Kidney (tissue), 13 donors: ENCODE measurements at regions not wholly inside any gene's neighbourhood (a gene's known extent, or its start where the extent isn't known, plus 50 kb on each side); places are given as distances from the start of the nearest gene placed in this dataset.
"Not testable (repeated sequence)": the region's sequence is repeated elsewhere in the genome, so short reads cannot be mapped to it uniquely, and the experiment has no call there.

ENCODE experiments used
- DNase-seq, 5 donors: peaks; one replicate each; pipeline ENCODE4 v3.0.0-alpha.2; 2013 to 2020
- FAIRE-seq: peaks from 2 replicates; lab custom pipeline; 2012; peaks lifted over from hg19 to GRCh38; lab: Jason Lieb, UNC
- H3K27ac ChIP-seq, 2 donors: one replicate each; pipeline ENCODE4 v1.7.0; 2013; ENCODE audit warnings: low read depth in 2 of 2, low read length in 2 of 2, inconsistent platforms in 1 of 2
- H3K27me3 ChIP-seq: one replicate; pipeline ENCODE4 v1.7.1; 2013; ENCODE audit warnings: low read length, inconsistent platforms; ENCODE audit not compliant: control insufficient read depth, insufficient read depth
- H3K36me3 ChIP-seq, 3 donors: one replicate each; pipeline versions ENCODE4 v1.7.0 to v1.7.1; 2013; ENCODE audit warnings: low read length in 3 of 3, control low read depth in 1 of 3, inconsistent platforms in 1 of 3; ENCODE audit not compliant: insufficient read depth in 3 of 3, control insufficient read depth in 2 of 3
- H3K4me1 ChIP-seq, 3 donors: one replicate each; pipeline versions ENCODE4 v1.7.0 to v1.7.1; 2013; ENCODE audit warnings: low read length in 3 of 3, inconsistent platforms in 1 of 3, low read depth in 1 of 3; ENCODE audit not compliant: control insufficient read depth in 2 of 3, insufficient read depth in 2 of 3
- H3K4me3 ChIP-seq, 3 donors: one replicate each; pipeline versions ENCODE4 v1.7.0 to v1.8.1; 2013; ENCODE audit warnings: low read length in 3 of 3, control low read depth in 1 of 3, inconsistent platforms in 1 of 3
- H3K9ac ChIP-seq, 3 donors: one replicate each; pipeline versions ENCODE4 v1.7.0 to v1.7.1; 2013; ENCODE audit warnings: low read length in 3 of 3, control low read depth in 1 of 3, inconsistent platforms in 1 of 3
- H3K9me3 ChIP-seq, 3 donors: one replicate each; pipeline versions ENCODE4 v1.7.0 to v1.7.1; 2013; ENCODE audit warnings: low read length in 3 of 3, control low read depth in 1 of 3, inconsistent platforms in 1 of 3; ENCODE audit not compliant: control insufficient read depth in 2 of 3, insufficient read depth in 1 of 3
- CTCF ChIP-seq: IDR thresholded peaks from 3 replicates; pipeline ENCODE4 v1.5.1; 2012; ENCODE audit warnings: mild to moderate bottlenecking, moderate library complexity, borderline replicate concordance; ENCODE audit not compliant: insufficient read depth; ENCODE audit errors: extremely low read depth
- intact Hi-C: fragments of 100-400 bp; cut with DNase I; formaldehyde crosslinking; loops from one replicate; pipeline ENCODE4 v1.11.1; 2022
- donor health status: control.
- donor health status: control.
- donor health status: control.
- donor health status: control.
- donor health status: control.
- donor health status: DM: yes; HTN: yes; CAD: no.
- donor health status: Normal renal cell carcinoma (clear cell type).

- Histone ChIP-seq H3K27ac (no peak overlapping the region), H3K9me3 (no peaks in the 10 kb centered on the region), H3K27me3 (no peaks in the 10 kb centered on the region), H3K4me3 (no peak overlapping the region), H3K9ac (no peak overlapping the region), H3K4me1 (no peaks in the 10 kb centered on the region), H3K36me3 (no peaks in the 10 kb centered on the region)
- FAIRE-seq = no peak
- TF ChIP-seq CTCF = no peak
- DNase-seq = no peak
- intact Hi-C loops = no loop called here
These were observed 328.9 kb upstream of the KCND2 start for GRCh38 chr7:119943942-119944600.

- intact Hi-C loops = no loop called here
- Histone ChIP-seq H3K9ac (no peak overlapping the region), H3K36me3 (no peaks in the 10 kb centered on the region), H3K4me1 (no peaks in the 10 kb centered on the region), H3K27ac (no peak overlapping the region), H3K9me3 (no peaks in the 10 kb centered on the region), H3K4me3 (no peak overlapping the region), H3K27me3 (no peaks in the 10 kb centered on the region)
- DNase-seq (no peak), FAIRE-seq (no peak)
- TF ChIP-seq CTCF = no peak
These were observed 328.4 kb upstream of the KCND2 start for GRCh38 chr7:119944601-119944972.

- no peaks in the 10 kb centered on the region for H3K36me3 ChIP-seq
- no peaks in the 10 kb centered on the region for H3K27me3 ChIP-seq
- no peak overlapping the region for H3K27ac ChIP-seq
- no peaks in the 10 kb centered on the region for H3K9me3 ChIP-seq
- no peak overlapping the region for H3K4me3 ChIP-seq
- DNase-seq (no peak), FAIRE-seq (no peak)
- no peak for TF ChIP-seq CTCF
- no peaks in the 10 kb centered on the region for H3K4me1 ChIP-seq
- H3K9ac ChIP-seq = no peak overlapping the region
- intact Hi-C loops = no loop called here
These were observed 327.2 kb upstream of the KCND2 start for GRCh38 chr7:119945822-119946221.

GRCh38 chr7:119949053-119949452 is 323.9 kb upstream of the KCND2 start:
- H3K9me3 ChIP-seq = no peaks in the 10 kb centered on the region
- no peak overlapping the region for H3K4me3 ChIP-seq
- no peak overlapping the region for H3K9ac ChIP-seq
- no peaks in the 10 kb centered on the region for H3K36me3 ChIP-seq
- H3K27ac ChIP-seq = no peak overlapping the region
- intact Hi-C loops = no loop called here
- H3K4me1 ChIP-seq = no peaks in the 10 kb centered on the region
- H3K27me3 ChIP-seq = no peaks in the 10 kb centered on the region
- no peak for TF ChIP-seq CTCF
- DNase-seq = no peak
- no peak for FAIRE-seq

GRCh38 chr7:119950390-119951041 is 322.5 kb upstream of the KCND2 start:
- H3K36me3 ChIP-seq, intact Hi-C loops, H3K27me3 ChIP-seq, FAIRE-seq, H3K9ac ChIP-seq, H3K4me1 ChIP-seq, H3K27ac ChIP-seq, H3K9me3 ChIP-seq, DNase-seq, H3K4me3 ChIP-seq: not testable (repeated sequence)
